T-helper 9 cell (primary cell): ENCODE measurements at regions not wholly inside any gene's neighbourhood (a gene's known extent, or its start where the extent isn't known, plus 50 kb on each side); places are given as distances from the start of the nearest gene placed in this dataset.

ENCODE experiments used
- DNase-seq: peaks from one replicate; pipeline ENCODE4 v3.0.0-alpha.2; 2020

DNA sequence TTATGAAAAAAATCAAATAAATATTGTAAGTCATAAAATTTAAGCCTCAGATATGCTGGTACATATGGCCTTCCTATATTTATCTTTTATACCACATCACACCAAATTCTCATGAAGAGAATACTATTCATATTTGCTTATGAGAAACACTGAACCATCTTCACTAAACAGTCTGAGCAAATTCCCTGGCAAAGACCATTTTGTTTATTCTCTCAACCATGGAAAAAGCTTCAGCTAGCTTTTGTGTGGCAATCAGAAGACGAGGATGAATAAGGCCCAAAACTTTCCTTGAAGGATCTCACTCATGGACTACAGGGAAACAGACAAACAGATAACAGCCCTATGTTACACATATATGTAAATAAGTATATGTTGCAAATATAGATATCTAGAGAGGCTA, 252.1 kb downstream of the TMX3 start:
- no peak for DNase-seq

DNA sequence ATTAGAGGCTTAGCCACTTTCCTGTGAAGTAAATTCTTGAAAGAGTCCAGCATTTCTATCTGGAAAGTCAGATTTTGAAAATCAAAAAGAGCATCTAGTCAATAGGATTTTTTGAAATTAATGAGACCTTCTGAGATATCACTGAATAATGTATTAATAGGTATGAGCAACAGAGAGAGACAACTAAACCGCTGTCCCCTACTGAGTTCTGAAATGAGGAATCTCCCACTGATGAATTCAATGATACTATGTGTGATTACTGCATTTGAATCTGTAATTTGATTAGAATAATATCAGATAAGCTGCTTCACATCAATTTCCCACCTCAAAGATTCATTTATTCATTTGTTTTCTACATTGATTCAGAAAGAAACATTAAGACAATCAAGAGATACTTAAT, 252.8 kb downstream of the TMX3 start:
- DNase-seq: no peak

DNA sequence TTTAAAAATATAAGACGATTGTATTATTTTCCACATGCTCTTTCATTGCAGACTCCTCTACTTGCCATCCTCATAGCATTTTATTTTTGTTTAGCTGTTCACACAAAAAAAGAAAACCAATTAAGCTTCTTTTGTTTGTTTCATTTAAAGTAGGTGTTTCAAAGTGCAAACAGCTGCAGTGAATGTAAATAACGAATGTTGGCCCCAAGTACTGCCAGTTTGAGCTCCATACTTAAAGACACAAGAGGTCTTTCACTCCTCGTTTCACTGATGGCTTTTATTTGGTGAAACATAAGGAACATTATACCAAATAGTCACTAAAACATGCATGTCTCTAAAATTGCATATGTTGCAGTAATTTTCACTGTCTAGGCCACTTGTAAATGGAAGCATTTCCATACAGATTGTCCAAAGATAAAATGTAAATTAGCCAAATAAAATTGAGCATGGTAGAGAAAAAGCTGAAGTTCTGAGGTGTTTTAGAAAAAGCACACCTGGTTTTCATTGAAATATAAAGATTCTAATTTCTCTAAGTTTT, 253.4 kb downstream of the TMX3 start:
- DNase-seq: no peak

DNA sequence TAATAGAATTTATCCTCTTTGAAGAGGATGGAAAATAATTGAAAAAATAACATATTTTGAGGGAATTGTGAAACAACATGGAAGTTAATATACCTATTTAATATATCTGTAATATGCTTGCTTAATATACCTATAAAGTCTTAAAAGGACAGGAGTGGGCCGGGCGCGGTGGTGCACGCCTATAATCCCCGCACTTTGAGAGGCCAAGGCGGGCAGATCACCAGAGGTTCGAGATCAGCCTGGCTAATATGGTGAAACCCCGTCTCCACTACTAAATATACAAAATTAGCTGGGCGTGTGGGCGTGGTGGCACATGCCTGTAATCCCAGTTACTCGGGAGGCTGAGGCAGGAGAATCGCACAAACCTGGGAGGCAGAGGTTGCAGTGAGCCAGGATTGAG, 254.9 kb downstream of the TMX3 start:
- no peak for DNase-seq

DNA sequence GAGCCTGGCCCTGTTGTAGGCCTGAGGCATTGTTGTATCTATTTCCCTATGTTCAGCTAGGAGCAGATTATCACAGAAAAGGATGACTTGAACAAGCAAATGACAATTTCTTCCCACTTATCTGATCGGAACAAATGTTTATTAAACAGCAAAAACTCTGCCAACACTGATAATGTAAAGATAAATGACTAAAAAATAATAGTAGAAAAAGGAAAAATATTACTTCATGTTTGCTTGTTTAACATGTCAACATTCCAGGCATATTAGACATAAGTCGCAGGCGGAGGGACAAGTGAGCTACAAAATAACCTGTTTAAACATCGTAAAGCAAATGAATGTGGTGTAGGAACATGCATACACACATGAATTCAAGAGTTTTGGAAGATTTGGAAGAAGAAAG, 257.9 kb downstream of the TMX3 start:
- DNase-seq: no peak

DNA sequence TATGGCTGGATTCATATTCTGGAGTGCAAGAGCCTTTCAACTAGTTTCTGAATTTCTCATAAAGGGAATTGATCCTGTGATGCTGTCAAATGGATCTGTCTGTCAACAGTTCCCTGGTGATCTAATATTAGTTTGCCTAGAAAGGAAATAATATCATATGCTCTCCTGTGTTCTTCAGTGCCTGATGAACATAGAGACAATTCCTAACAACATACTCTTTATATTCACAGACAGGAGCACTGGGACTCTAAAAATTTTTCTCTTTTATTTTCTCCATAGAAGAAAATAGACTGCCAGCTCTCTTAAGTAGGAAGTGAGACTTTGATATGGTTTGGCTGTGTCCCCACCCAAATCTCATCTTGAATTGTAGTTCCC, 259.7 kb downstream of the TMX3 start:
- DNase-seq: no peak

DNA sequence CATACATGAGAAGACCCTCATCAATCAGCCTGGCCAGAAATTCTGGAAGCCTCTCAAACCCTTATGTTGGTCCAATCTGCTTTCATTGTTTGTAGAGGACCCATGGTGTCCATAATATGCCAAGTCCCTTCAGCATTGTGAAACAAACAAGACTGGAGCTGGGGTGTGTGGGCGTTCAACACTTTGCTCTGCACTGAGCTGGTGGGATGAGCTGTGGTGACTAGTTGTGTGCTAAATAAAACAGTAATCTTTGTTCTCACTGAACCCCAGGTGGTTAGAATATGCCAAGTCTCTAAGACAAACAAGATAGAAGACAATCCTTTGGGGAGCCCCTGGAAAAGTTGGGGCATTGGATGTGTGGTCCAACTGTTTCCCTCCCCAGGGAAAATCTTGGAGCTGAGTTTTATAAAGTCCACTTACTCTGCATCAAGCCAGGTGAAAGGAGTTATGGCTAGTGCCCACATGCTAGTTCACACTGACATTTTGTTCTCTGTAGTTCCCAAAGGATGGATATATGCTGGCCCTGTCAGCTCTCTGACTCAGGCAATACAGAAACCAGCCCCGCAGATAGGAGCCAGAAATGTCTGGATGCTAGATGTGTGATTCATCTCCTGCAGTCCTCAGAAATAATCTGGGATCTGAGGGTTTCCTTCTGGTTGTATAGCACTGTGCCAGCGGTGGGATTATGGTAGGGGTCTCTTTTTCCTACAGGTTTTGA, 260.2 kb downstream of the TMX3 start:
- no peak for DNase-seq

DNA sequence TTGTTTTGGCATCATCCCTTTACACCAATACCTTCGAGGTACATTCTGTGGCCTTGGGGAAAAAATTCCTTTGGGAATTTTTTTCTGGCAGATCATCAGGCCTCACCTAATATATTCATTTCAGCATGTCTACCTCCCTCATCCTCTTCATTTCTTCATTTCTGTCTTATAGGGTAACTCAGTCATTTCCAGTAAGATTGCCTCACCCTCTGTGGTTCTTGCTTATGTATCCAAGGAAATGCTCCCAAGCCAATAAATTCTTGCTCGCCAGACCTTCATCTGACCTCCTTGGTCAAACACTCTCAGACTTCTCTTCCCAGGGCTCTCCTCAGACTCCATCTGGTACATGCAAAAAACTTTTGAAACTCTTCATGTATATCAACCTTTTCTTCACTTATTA, 265.6 kb downstream of the TMX3 start:
- no peak for DNase-seq

DNA sequence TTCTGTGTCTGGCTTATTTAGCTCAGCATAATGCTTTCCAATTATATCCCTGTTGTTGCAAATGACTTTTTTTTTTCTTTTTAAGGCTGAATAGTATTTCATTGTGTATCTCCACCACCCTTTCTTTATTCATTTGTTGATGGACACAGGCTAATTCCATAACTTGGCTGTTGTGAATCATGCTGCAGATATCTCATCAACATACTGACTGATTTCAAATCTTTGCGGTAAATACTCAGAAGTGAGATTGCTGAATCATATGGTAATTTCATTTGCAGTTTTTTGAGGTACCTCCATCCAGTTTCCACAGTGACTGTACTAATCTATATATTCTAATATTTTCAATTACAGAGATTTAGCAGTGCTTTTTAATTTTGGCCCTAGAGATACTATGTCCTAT, 266.2 kb downstream of the TMX3 start:
- no peak for DNase-seq

DNA sequence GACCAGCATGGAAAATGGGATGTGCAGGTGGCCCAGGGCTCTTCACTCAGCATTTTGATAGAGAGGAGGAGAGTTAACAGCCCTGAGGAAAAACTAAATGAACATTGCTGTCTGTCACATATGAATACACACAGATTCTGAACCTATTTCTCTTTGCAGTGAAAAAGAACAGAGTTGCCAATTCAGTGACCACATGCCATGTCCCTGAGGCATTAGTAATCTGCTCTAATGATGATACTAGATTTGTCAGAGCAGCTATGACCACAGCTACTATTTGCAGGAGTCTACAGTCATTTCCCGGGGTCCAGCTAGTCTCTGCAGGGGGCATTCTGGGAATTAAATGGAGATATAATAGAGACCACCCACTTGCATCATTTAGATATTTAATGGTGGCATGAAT, 267.6 kb downstream of the TMX3 start:
- no peak for DNase-seq

DNA sequence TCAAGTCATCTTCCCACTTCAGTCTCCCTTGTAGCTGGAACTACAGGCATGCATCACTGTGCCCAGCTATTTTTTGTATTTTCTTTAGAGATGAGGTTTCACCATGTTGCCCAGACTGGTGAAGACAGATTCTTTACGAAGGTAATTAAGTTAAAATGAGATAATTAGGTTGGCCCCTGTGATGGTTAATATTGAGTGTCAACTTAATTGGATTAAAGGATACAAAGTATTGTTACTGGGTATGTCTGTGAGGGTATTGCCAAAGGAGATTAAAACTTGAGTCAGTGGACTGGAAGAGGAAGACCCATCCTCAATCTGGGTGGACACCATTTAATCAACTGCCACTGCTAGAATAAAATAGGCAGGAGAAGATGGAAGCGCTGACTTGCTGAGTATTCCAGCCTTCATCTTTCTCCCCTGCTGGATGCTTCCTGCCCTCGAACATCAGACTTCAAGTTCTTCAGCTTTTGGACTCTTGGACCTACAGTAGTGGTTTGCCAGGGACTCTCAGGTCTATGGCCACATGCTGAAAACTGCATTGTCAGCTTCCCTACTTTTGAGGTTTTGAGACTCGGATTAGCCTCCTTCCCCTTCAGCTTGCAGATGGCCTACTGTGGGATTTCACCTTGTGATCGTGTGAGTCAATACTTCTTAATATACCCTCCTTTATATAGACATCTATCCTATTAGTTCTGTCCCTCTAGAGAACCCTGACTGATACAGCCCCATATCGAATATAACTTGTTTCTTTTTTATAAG, 269.1 kb downstream of the TMX3 start:
- no peak for DNase-seq

DNA sequence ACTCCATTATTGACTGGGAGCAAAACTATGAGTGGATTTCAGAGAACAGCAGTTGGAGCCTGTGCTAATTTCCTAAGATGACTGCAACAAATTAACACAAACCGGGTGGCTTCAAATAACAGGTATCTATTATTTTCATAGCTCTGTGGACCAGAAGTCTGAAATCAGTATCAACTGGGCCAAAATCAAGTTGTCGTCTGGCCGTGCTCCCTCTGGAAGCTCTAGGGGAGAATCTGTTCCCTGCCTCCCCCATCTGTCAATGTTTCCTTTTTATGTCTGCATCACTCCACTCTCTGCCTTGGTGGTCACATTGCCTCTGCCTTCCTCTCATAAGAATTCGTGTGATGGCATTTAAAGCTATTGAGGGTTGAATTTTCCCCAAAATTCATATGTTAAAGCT, 269.8 kb downstream of the TMX3 start:
- no peak for DNase-seq

DNA sequence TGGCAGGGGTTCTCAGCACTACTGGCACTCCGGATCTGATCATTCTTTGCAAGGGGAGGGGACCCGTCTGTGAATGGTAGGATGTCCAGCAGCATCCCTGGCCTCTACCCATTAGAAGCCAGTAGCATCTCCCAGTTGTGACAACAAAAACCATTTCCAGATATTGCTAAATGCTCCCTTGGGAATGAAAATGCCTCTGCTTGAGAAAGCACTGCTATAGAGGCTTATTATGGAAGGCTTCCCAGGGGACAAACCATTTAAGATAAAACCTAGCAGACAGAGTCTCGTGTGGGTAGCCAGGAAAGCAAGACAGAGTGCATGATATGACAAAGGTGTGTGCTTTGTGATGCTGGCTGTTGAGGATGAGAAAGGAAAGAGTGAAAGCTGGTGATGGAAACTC, 273.7 kb downstream of the TMX3 start:
- DNase-seq: no peak

DNA sequence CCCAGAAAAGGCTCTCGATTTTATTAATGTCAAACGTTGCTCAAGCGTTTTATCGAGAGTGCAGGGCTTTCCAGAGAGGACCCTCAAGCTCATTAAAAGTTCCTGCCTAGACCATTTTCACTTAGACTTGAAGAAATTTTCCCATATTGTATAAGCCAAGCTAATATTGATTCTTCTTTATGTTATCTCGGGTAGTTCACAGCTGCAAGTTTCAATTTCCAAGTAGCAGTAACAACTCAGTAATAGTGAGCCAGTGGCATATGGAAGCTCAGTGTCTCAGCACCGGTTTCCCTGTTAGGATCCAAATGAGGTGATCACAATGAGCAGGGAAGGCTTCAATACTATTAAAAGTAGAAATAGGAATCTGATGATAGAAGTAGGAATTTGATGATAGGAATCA, 274.5 kb downstream of the TMX3 start:
- DNase-seq: no peak

DNA sequence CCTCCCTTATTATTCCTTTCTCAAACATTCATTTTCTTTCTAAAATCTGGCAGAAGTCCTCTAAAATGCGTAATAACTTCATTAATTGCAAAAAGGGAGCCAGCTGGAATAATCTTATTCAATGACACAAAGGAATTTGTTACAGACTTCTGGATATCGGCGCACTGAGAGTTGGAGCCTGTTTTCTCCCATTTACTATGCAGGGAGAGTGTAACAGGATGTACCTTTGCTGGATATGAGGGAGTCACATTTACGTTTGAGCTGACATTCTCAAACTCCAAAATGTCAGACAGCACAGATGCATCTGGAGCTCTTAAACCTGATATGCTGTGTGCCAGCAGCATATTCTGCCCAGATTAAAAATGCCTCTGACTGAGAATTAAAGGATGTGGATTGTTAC, 275.3 kb downstream of the TMX3 start:
- DNase-seq: no peak

DNA sequence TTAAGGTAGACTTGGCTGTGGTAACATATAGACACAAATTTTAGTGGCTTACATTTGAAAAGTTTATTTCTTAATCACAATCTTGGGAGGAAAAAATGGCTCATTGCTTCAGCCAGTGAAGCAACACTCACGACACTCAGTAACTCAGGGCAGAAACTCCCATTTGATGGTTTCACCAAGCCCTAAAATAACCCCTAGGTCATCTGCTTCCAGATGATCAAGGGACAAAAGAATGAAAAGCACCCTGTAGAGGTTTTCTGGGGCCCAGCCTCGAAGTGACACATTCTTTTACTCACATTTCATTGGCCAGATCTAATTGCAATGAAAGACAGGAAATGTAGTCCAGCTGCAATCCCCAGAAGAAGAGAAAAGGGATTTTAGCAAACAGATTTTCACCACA, 275.9 kb downstream of the TMX3 start:
- DNase-seq: no peak

DNA sequence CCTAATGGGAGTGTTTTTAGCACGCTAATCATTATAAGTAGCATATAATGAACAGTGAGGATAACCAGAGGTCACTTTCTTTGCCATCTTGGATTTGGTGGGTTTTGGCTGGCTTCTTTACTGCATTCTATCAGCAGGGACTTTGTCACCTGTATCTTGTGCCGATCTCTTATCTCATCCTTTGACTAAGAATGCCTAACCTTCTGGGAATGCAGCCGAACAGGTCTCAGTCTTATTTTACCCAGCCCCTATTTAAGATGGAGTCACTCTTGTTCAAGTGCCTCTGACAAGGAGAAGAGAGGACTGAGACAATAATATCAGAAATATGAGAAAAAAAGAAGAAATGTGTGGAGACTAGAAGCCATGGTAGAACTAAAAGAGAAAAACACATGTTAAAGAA, 276.4 kb downstream of the TMX3 start:
- no peak for DNase-seq

DNA sequence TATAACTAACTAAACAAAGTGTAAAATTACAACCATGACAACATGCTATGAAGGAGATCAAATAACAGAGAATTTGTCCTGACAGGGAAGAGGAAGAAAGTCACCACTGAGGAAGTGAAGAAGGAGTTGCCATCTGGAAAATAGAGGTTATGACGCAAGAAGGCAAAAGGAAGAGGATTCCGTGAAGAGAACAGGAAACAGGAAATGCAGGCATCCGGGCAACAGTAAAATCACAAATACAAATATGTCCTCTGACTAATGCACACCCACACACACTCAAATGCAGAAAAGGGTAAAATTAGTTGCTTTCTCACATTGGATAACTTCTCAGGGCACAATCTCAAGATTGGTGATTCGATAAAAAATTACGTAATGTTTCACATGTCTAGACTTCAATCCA, 278.4 kb downstream of the TMX3 start:
- no peak for DNase-seq

DNA sequence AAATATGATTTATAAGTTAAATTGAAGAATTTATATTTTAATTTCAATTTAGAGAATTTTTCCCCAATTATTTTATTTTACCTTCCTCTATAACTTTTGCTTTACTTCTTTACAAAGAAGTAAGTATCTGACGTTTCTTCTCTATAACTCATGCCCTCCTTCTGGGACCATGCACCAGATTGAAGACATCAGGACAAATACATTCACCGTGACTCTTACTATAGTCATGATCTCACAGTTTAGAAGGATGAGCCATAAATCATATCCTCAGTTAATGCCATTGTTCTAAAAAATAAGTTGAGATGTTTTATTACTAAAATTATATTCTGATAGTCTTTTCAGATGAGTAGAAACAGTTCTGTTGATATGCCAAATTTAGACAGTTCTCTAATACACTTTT, 279.3 kb downstream of the TMX3 start:
- no peak for DNase-seq

DNA sequence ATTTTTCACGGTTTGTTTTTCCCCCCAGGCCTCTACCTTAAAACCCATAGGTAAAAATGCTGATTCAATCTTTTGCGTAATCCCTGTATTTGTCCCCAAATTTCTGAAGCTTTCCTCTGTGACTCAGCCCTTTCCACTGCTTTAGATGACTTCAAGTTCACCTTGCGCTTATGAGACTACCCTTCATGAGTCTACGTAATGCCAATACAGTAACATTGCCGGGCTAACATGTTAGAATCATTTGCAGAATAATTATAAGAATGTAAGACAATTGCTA, 283.0 kb downstream of the TMX3 start:
- DNase-seq: no peak

DNA sequence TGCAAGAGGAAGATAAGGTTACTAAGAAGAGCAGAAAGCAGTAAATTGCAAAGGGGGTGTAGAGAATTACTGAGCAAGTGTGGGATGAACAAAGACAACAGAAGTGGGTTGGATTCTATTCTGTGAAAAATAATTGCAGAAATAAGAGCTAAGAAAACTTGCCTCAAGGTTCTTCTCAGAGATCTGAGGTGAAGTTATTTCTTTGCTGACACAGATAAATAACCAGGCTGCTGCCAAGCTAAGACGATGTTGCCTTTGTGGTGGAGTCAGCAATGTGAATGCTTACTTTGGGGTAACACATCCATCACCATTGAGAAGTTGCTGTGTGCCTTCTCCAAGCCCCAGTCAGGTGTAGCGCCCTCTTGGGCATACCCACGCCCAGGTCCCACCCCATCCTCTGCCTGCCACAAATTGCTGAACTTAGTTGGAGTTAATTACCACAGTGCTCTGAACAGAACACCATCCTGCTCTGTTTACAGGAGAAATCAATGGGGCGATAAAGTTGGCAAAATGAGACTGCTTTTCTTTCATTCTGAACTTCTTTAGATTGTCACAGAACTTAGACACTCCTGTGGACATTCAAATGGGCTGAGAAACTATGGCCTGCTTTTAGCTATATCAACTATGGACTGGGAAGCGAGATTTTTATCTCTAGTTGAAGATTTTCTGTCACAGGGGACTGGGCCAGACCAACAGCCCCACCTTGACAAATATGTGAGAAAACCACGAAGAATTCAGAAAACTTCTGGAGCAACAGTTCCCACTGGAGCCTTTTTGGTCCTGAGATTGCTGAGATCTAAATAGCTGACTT, 283.6 kb downstream of the TMX3 start:
- DNase-seq: no peak

DNA sequence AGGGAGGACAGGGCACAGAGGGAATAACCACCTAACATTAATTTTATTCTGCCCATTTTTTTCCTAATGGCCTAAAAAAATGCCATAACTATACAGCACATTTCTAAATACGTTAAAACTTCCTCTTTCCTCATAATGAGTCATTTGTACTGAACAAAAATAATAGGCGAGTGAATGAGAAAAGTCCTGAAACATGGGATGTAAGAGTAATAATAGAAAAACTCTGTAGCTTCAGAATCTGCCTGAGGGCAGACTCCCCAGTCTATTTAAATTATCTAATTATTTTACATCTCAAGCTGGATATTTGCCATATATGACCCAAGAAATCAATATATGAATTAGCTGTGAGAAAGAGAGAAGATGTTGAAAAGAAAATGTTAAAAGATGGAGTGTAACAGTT, 285.1 kb downstream of the TMX3 start:
- DNase-seq: no peak

DNA sequence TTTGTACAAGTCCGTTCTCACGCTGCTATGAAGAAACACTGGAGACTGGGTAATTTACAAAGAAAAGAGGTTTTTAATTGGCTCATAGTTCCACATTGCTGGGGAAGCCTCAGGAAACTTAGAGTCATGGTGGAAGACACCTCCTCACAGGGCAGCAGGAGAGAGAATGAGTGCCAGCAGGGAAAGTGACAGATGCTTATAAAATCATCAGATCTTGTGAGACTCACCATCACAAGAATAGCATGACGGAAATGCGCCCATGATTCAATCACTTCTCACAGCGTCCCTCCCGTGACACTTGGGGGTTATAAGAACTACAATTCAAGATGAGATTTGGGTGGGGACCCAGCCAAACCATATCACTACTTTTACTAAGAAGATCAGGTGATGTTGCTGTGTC, 285.8 kb downstream of the TMX3 start:
- no peak for DNase-seq

DNA sequence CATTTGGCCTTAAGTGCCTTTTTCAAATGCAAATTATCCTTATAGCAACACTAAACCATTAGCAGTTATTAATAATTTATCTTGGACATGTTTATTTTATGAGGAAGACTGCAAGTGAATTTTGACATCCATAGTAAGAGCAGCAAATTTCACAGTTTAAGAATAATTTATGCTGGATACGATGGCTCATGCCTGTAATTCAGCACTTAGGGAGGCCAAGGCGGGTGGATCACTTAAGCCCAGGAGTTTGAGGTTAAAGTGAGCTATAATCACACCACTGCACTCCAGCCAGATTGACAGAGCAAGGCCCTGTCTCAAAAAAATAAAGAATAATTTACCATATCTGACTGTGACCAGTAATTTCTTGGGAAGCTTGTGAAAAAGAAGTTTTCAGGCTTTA, 286.2 kb downstream of the TMX3 start:
- no peak for DNase-seq
